Esophagus (tissue), 2 donors: ENCODE measurements at regions not wholly inside any gene's neighbourhood (a gene's known extent, or its start where the extent isn't known, plus 50 kb on each side); places are given as distances from the start of the nearest gene placed in this dataset.
A peak's percentile ranks its signal among the peaks of the same experiment; 100 is the strongest.
"Not testable (repeated sequence)": the region's sequence is repeated elsewhere in the genome, so short reads cannot be mapped to it uniquely, and the experiment has no call there.

ENCODE experiments used
- H3K27ac ChIP-seq, 2 donors: one replicate each; pipeline ENCODE4 v1.5.1; 2013; ENCODE audit warnings: low read depth in 2 of 2, mild to moderate bottlenecking in 2 of 2, inconsistent platforms in 1 of 2, low read length in 1 of 2, moderate library complexity in 1 of 2
- H3K27me3 ChIP-seq, 2 donors: one replicate each; pipeline ENCODE4 v1.6.1; 2013; ENCODE audit warnings: low read length in 2 of 2, control low read depth in 1 of 2, mild to moderate bottlenecking in 1 of 2; ENCODE audit not compliant: insufficient read depth in 2 of 2, control insufficient read depth in 1 of 2
- H3K36me3 ChIP-seq, 2 donors: one replicate each; pipeline ENCODE4 v1.6.1; 2013; ENCODE audit warnings: low read length in 1 of 2; ENCODE audit not compliant: control insufficient read depth in 2 of 2, insufficient read depth in 2 of 2
- H3K4me1 ChIP-seq, 2 donors: one replicate each; pipeline ENCODE4 v1.6.1; 2013; ENCODE audit warnings: low read length in 1 of 2; ENCODE audit not compliant: control insufficient read depth in 2 of 2, insufficient read depth in 2 of 2
- H3K4me3 ChIP-seq, 2 donors: one replicate each; pipeline ENCODE4 v1.5.1; 2013; ENCODE audit warnings: low read length in 2 of 2, mild to moderate bottlenecking in 2 of 2, low read depth in 1 of 2, moderate library complexity in 1 of 2
- H3K9me3 ChIP-seq, 2 donors: one replicate each; pipeline ENCODE4 v1.6.1; 2013; ENCODE audit warnings: mild to moderate bottlenecking in 2 of 2, low read depth in 1 of 2, low read length in 1 of 2, moderate library complexity in 1 of 2; ENCODE audit not compliant: control insufficient read depth in 2 of 2, insufficient read depth in 1 of 2
- WGBS, 2 donors: extraction: QIAGEN DNeasy Blood & Tissue Kit; methylation state at CpG; one replicate each; pipeline ENCODE4 v1.1.7; 2013; 5-methylcytosine and 5-hydroxymethylcytosine counted together
- donor health status: healthy with polysubstance abuse.
- donor health status: Bipolar disorder and iron deficiency.

- WGBS, 2 donors: 77 to 84% methylated on average over 2 of the region's 2 CpGs
- Histone ChIP-seq H3K36me3 (no peaks in the 10 kb centered on the region), H3K4me1 (no peaks in the 10 kb centered on the region), H3K27me3 (no peaks in the 10 kb centered on the region), H3K27ac (no peak overlapping the region), H3K4me3 (no peak overlapping the region), H3K9me3 (no peaks in the 10 kb centered on the region)
Measured at GRCh38 chr17:52606590-52606989, 448.1 kb upstream of the CA10 start.

DNA sequence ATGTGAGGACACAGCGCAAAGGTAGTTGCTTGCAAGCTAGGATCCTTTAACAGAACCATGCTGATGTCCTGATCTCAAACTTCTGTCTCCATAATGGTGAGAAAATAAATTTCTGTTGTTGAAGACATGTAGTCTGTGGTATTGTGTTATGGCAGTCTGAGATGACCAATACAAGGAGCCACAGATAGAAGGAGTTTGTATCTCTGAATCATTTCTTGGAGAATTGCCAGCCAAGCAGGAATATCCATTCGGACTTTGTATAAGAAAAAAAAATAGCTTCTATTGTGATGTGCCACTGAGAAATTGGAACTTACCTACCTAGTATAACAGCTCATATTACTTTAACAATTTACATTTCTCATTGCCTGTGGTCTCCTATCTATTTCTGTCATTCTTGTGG lies 447.6 kb upstream of the CA10 start:
- no peak overlapping the region for H3K4me3 ChIP-seq
- no peaks in the 10 kb centered on the region for H3K4me1 ChIP-seq
- H3K36me3 ChIP-seq: no peaks in the 10 kb centered on the region
- WGBS, 2 donors: 45 to 50% methylated on average over 2 of the region's 2 CpGs
- no peak overlapping the region for H3K27ac ChIP-seq
- no peaks in the 10 kb centered on the region for H3K27me3 ChIP-seq
- H3K9me3 ChIP-seq: no peaks in the 10 kb centered on the region

- Histone ChIP-seq H3K4me1 (no peaks in the 10 kb centered on the region), H3K9me3 (no peaks in the 10 kb centered on the region), H3K4me3 (no peak overlapping the region), H3K27ac (no peak overlapping the region), H3K27me3 (no peaks in the 10 kb centered on the region), H3K36me3 (no peaks in the 10 kb centered on the region)
- 37 to 44% methylated on average over 2 of the region's 2 CpGs for WGBS, 2 donors
Measured at GRCh38 chr17:52604105-52604504, 445.6 kb upstream of the CA10 start.

DNA sequence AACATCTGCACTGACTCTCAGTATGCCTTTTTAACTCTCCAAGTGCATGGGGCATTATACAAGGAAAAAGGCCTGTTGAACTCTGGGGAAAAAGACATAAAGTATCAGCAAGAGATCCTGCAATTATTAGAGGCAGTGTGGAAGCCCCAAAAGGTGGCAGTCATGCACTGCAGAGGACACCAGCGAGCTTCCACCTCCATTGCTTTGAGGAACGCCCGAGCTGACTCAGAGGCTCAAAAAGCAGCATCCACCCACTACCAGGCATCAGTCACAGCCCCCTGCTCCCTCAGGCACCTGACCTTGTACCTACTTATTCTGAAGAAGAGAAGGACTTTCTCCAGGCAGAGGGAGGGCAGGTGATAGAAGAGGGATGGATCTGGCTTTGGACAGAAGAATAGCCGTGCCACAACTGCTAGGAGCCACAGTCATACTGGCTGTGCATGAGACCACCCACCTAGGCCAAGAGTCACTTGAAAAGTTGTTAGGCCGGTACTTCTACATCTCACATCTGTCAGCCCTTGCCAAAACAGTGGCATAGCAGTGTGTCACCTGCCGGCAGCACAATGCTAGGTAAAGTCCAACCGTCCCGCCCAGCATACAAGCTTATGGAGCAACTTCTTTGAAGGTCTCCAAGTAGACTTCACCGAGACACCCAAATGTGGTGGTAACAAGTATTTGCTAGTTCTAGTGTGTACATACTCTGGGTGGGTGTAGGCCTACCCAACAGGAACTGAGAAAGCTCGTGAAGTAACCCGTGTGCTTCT lies 439.1 kb upstream of the CA10 start:
- H3K27ac ChIP-seq: peak overlapping the region in 1 of 2 donors; percentile 60
- not testable (repeated sequence) for H3K27me3 ChIP-seq, H3K9me3 ChIP-seq, H3K36me3 ChIP-seq, H3K4me1 ChIP-seq, H3K4me3 ChIP-seq
- 51 to 55% methylated on average over 11 of the region's 11 CpGs for WGBS, 2 donors

GRCh38 chr17:52594516-52594915 lies 436.0 kb upstream of the CA10 start:
- no peaks in the 10 kb centered on the region for H3K27me3 ChIP-seq
- no peaks in the 10 kb centered on the region for H3K9me3 ChIP-seq
- no peak overlapping the region for H3K4me3 ChIP-seq
- no peaks in the 10 kb centered on the region for H3K36me3 ChIP-seq
- no peak overlapping the region for H3K27ac ChIP-seq
- H3K4me1 ChIP-seq: peaks cover 0 to 3% of the 10 kb centered on the region in 2 donors
- 92 to 95% methylated on average over 2 of the region's 2 CpGs for WGBS, 2 donors

DNA sequence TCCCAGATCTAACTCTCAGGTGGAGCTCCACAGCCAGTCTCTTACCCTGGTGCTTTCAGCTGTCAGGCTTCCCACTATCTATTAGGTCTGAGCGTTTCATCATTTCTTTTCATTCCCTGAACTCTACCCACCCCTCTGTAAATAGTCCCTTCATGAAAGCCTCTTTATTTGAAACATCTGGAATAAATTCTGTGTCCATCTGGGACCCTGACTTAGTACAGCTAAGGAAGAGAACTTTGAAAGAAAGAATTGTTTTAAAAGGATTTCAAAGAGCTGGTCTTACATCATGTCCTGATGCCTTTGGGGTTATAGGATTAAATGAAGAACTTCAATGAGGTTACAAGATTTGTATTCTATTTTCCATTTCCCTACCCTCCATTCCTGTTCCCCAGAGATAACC lies 388.5 kb upstream of the CA10 start:
- Histone ChIP-seq H3K4me3 (no peak overlapping the region), H3K27me3 (no peaks in the 10 kb centered on the region), H3K4me1 (no peaks in the 10 kb centered on the region), H3K27ac (no peak overlapping the region), H3K9me3 (peaks cover 0 to 2% of the 10 kb centered on the region in 2 donors), H3K36me3 (no peaks in the 10 kb centered on the region)
- 64 to 78% methylated on average over 1 of the region's 1 CpG for WGBS, 2 donors

GRCh38 chr17:52546493-52546892 lies 388.0 kb upstream of the CA10 start:
- peaks cover 0 to 2% of the 10 kb centered on the region in 2 donors for H3K9me3 ChIP-seq
- H3K27me3 ChIP-seq: no peaks in the 10 kb centered on the region
- no peak overlapping the region for H3K4me3 ChIP-seq
- 35 to 55% methylated on average over 3 of the region's 3 CpGs for WGBS, 2 donors
- no peak overlapping the region for H3K27ac ChIP-seq
- no peaks in the 10 kb centered on the region for H3K4me1 ChIP-seq
- H3K36me3 ChIP-seq: no peaks in the 10 kb centered on the region

DNA sequence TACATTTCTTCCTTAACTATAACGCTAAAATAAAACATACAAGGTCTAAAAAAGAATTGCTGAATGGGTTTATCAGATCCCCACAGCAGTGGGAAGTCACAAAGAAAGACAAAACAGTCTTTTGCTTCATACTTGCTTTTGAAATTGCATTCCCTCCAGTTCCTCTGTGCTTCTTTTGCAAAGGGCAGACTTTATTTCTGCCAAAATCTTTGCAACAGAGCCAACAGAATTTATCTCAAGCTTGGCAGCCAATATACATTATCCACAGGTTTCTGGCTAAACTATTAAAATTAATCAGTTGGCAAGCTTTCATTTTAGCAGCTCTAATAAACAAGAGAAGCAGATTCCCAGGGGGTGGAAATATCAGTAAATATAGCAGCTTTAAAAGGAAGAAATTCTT lies 378.9 kb upstream of the CA10 start:
- 26 to 33% methylated on average over 1 of the region's 1 CpG for WGBS, 2 donors
- no peak overlapping the region for H3K4me3 ChIP-seq

GRCh38 chr17:52536489-52536888 lies 378.0 kb upstream of the CA10 start:
- H3K27me3 ChIP-seq: no peaks in the 10 kb centered on the region
- H3K27ac ChIP-seq: no peak overlapping the region
- H3K9me3 ChIP-seq: peaks cover 0 to 5% of the 10 kb centered on the region in 2 donors
- no peaks in the 10 kb centered on the region for H3K4me1 ChIP-seq
- WGBS, 2 donors: 55 to 62% methylated on average over 4 of the region's 4 CpGs
- no peak overlapping the region for H3K4me3 ChIP-seq
- no peaks in the 10 kb centered on the region for H3K36me3 ChIP-seq

More for the DNA sequence above, 378.9 kb upstream of the CA10 start:
- Histone ChIP-seq H3K36me3 (no peaks in the 10 kb centered on the region), H3K27ac (no peak overlapping the region), H3K27me3 (no peaks in the 10 kb centered on the region), H3K9me3 (peaks cover 0 to 5% of the 10 kb centered on the region in 2 donors), H3K4me1 (no peaks in the 10 kb centered on the region)

DNA sequence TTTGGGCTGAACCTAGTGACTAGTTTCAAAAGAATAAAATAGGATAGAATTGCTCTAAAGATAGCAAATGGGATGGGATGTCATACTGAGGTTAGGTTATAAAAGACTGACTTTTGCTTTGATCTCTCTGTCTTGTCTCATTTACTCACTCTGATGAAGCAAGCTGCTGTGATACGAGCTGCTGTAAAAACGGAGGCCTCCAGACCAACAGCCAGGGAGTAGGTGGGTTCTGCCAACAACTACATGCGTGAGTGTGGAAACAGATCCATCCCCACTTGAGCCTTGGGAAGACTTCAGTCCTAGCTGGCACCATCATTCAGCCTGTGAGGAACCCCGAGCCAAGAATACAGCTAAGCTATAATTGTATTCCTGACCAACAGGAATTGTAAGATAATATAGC lies 373.9 kb upstream of the CA10 start:
- H3K4me3 ChIP-seq: no peak overlapping the region
- H3K27ac ChIP-seq: no peak overlapping the region
- no peaks in the 10 kb centered on the region for H3K36me3 ChIP-seq
- 77 to 80% methylated on average over 4 of the region's 4 CpGs for WGBS, 2 donors
- H3K9me3 ChIP-seq: peaks cover 0 to 5% of the 10 kb centered on the region in 2 donors
- no peaks in the 10 kb centered on the region for H3K4me1 ChIP-seq
- H3K27me3 ChIP-seq: no peaks in the 10 kb centered on the region
